Vagina (tissue), 2 donors: ENCODE measurements at regions not wholly inside any gene's neighbourhood (a gene's known extent, or its start where the extent isn't known, plus 50 kb on each side); places are given as distances from the start of the nearest gene placed in this dataset.
"Not testable (repeated sequence)": the region's sequence is repeated elsewhere in the genome, so short reads cannot be mapped to it uniquely, and the experiment has no call there.

ENCODE experiments used
- POLR2A ChIP-seq, 2 donors: fragments of 450-650 bp; IDR thresholded peaks; one replicate each; pipeline ENCODE4 v1.6.1; 2017; ENCODE audit warnings: antibody characterized with exemption in 2 of 2, mild to moderate bottlenecking in 2 of 2, moderate library complexity in 2 of 2
- POLR2AphosphoS5 ChIP-seq, 2 donors: sonication (generic); formaldehyde crosslinking; IDR thresholded peaks; one replicate each; pipeline ENCODE4 v1.9.0; 2017; ENCODE audit warnings: antibody characterized with exemption in 2 of 2, mild to moderate bottlenecking in 2 of 2, low read depth in 1 of 2; ENCODE audit not compliant: insufficient read depth in 1 of 2
- TF ChIP-seq, protein P1 (sequence below), 3 experiments: fragments of 450-650 bp in 2 of 3; fragments of 200-600 bp in 1 of 3; sonication (generic) in 1 of 3; IDR thresholded peaks; one replicate each; pipeline ENCODE4 v1.5.1; 2017 to 2019; ENCODE audit warnings: antibody characterized with exemption in 3 of 3, mild to moderate bottlenecking in 2 of 3, moderate library complexity in 2 of 3

DNA sequence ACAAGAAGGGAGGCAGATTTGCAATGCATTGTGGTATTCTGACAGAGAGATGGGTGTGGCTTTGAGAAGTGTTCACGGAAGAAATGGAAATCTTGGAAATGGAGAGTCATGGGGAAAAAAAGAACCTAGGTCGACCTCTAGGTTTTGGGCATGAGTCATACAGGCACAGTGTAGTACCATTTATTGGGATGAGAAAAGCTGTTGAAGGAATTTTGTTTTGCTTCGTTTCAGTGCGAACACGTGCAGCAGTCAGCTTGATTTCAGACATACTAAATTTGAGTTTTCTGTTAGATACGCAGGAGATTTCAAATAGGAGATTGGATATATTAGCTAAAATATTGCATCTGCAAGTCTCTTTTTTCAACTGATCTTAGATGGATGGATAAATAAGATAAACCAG, 119.8 kb upstream of the ZNG1F start:
- TF ChIP-seq, protein P1, sequence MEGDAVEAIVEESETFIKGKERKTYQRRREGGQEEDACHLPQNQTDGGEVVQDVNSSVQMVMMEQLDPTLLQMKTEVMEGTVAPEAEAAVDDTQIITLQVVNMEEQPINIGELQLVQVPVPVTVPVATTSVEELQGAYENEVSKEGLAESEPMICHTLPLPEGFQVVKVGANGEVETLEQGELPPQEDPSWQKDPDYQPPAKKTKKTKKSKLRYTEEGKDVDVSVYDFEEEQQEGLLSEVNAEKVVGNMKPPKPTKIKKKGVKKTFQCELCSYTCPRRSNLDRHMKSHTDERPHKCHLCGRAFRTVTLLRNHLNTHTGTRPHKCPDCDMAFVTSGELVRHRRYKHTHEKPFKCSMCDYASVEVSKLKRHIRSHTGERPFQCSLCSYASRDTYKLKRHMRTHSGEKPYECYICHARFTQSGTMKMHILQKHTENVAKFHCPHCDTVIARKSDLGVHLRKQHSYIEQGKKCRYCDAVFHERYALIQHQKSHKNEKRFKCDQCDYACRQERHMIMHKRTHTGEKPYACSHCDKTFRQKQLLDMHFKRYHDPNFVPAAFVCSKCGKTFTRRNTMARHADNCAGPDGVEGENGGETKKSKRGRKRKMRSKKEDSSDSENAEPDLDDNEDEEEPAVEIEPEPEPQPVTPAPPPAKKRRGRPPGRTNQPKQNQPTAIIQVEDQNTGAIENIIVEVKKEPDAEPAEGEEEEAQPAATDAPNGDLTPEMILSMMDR (IDR thresholded peaks at IDR 0.05), result not testable (repeated sequence)
- TF ChIP-seq POLR2A (IDR thresholded peaks at IDR 0.05); POLR2AphosphoS5 (IDR thresholded peaks at IDR 0.05; ENCODE audit: insufficient read depth in 1 of 2, low read depth in 1 of 2): not testable (repeated sequence)
